NCI-H2171 treated with DMSO at 0.1 percent for 48 hours (cell line): ENCODE measurements at regions not wholly inside any gene's neighbourhood (a gene's known extent, or its start where the extent isn't known, plus 50 kb on each side); places are given as distances from the start of the nearest gene placed in this dataset.

ENCODE experiments used
- DNase-seq: peaks from one replicate; lab custom pipeline; 2025; lab: John Stamatoyannopoulos, UW

GRCh38 chr4:30314001-30314400, 406.2 kb upstream of the PCDH7 start:
- DNase-seq: no peak

- DNase-seq: no peak
Observed at GRCh38 chr4:30330894-30331652, 389.1 kb upstream of the PCDH7 start.

- DNase-seq: no peak
Observed at GRCh38 chr4:30341731-30342130, 378.4 kb upstream of the PCDH7 start.

- DNase-seq: no peak
Observed at GRCh38 chr4:30350288-30350687, 369.9 kb upstream of the PCDH7 start.

GRCh38 chr4:30354605-30355004, 365.6 kb upstream of the PCDH7 start:
- no peak for DNase-seq

GRCh38 chr4:30362436-30362835, 357.7 kb upstream of the PCDH7 start:
- no peak for DNase-seq

- no peak for DNase-seq
Observed at GRCh38 chr4:30370105-30370504, 350.1 kb upstream of the PCDH7 start.

GRCh38 chr4:30380404-30380998, 339.7 kb upstream of the PCDH7 start:
- DNase-seq: peak; percentile 30

GRCh38 chr4:30385650-30386049, 334.5 kb upstream of the PCDH7 start:
- no peak for DNase-seq

GRCh38 chr4:30386266-30386895, 333.8 kb upstream of the PCDH7 start:
- DNase-seq: no peak

GRCh38 chr4:30395902-30396301, 324.3 kb upstream of the PCDH7 start:
- DNase-seq: no peak

- no peak for DNase-seq
Observed at GRCh38 chr4:30396772-30397475, 323.2 kb upstream of the PCDH7 start.

- DNase-seq: no peak
Observed at GRCh38 chr4:30399476-30399875, 320.7 kb upstream of the PCDH7 start.

- no peak for DNase-seq
Observed at GRCh38 chr4:30402276-30402675, 317.9 kb upstream of the PCDH7 start.

GRCh38 chr4:30413915-30414314, 306.3 kb upstream of the PCDH7 start:
- no peak for DNase-seq

GRCh38 chr4:30416547-30416946, 303.6 kb upstream of the PCDH7 start:
- no peak for DNase-seq

GRCh38 chr4:30427932-30428331, 292.2 kb upstream of the PCDH7 start:
- DNase-seq: no peak

GRCh38 chr4:30429813-30430761, 290.1 kb upstream of the PCDH7 start:
- DNase-seq: no peak

- DNase-seq: no peak
Observed at GRCh38 chr4:30434656-30435055, 285.5 kb upstream of the PCDH7 start.

- no peak for DNase-seq
Observed at GRCh38 chr4:30436394-30436793, 283.8 kb upstream of the PCDH7 start.

- no peak for DNase-seq
Observed at GRCh38 chr4:30437316-30437715, 282.9 kb upstream of the PCDH7 start.

GRCh38 chr4:30443289-30443688, 276.9 kb upstream of the PCDH7 start:
- DNase-seq: no peak
